ENCODE measurements at regions not wholly inside any gene's neighbourhood (a gene's known extent, or its start where the extent isn't known, plus 50 kb on each side); places are given as distances from the start of the nearest gene placed in this dataset.
A peak's percentile ranks its signal among the peaks of the same experiment; 100 is the strongest.

GRCh38 chr2:193824474-193824873, 1629.7 kb upstream of the TMEFF2 start:
- 0 out of 6 replicates have a peak overlapping the region, but pooled peaks of 1 of the 2 experiments have one; percentile 56 for H3K27ac ChIP-seq
- no peak overlapping the region for H3K4me2 ChIP-seq
- POLR2A ChIA-PET, result no interaction called here
- WGBS (ENCODE audit: missing lambda C conversion rate), result 3% methylated on average over 1 of the region's 1 CpG
- 0 out of 3 replicates have a peak, but pooled peaks cover 6% of the 10 kb centered on the region for H3K9me3 ChIP-seq
- 0 out of 3 replicates have a peak, but pooled peaks cover 5% of the 10 kb centered on the region for H3K4me1 ChIP-seq
- FAIRE-seq (no peak), ATAC-seq (peak; percentile 66 to 71; a peak in 4 of 6 replicates), DNase-seq (ENCODE audit: low read depth in 1 of 2, low spot score in 1 of 2) (peak; percentile 17 to 44)
- no peak overlapping the region for H3K4me3 ChIP-seq
- no peak for TF ChIP-seq FOSB (CRISPR knock-in tag; IDR thresholded peaks at IDR 0.05)
- TF ChIP-seq FOSL2 (IDR thresholded peaks at IDR 0.05), result peak; percentile 15; the same call in 1 of the 2 replicates
- TF ChIP-seq FOSL2 (CRISPR knock-in tag; IDR thresholded peaks at IDR 0.05), result no peak
- CTCF ChIA-PET, result no interaction called here

GRCh38 chr2:193818801-193819499, 1624.2 kb upstream of the TMEFF2 start:
- H3K4me2 ChIP-seq, result no peak overlapping the region
- 0 out of 3 replicates have a peak, but pooled peaks cover 3% of the 10 kb centered on the region for H3K4me1 ChIP-seq
- WGBS (ENCODE audit: missing lambda C conversion rate), result 40% methylated on average over 4 of the region's 5 CpGs
- H3K9me3 ChIP-seq, result 0 out of 3 replicates have a peak, but pooled peaks cover 6% of the 10 kb centered on the region
- ChIA-PET CTCF (interaction anchor here (1.0 kb wide), 1 partner anchor 67 kb away, joined by 3 read pairs; no protein-coding TSS in a partner anchor), POLR2A (no interaction called here)
- no peak for DNase-seq (ENCODE audit: low read depth in 1 of 2, low spot score in 1 of 2)
- no peak for TF ChIP-seq KDM1A (IDR thresholded peaks at IDR 0.05; ENCODE audit: low read depth)
- TF ChIP-seq RFX5 (IDR thresholded peaks at IDR 0.05), result no peak
- ATAC-seq, result no peak
- FAIRE-seq, result no peak
- no peak overlapping the region for H3K27ac ChIP-seq
- no peak overlapping the region for H3K4me3 ChIP-seq

GRCh38 chr2:193816008-193816407, 1621.3 kb upstream of the TMEFF2 start:
- POLR2A ChIA-PET, result no interaction called here
- H3K9me3 ChIP-seq, result no peaks in the 10 kb centered on the region
- H3K27ac ChIP-seq, result no peak overlapping the region
- no peaks in the 10 kb centered on the region for H3K4me1 ChIP-seq
- TF ChIP-seq RCOR1 (IDR thresholded peaks at IDR 0.05; ENCODE audit: low read depth, low read length) (no peak), ZFP36 (IDR thresholded peaks at IDR 0.05; ENCODE audit: borderline replicate concordance, partially characterized antibody) (no peak), NPAS2 (CRISPR knock-in tag; IDR thresholded peaks at IDR 0.05; ENCODE audit: borderline replicate concordance) (no peak), EHMT2 (IDR thresholded peaks at IDR 0.05; ENCODE audit: low read depth) (no peak), HMGXB4 (CRISPR knock-in tag; IDR thresholded peaks at IDR 0.05; ENCODE audit: borderline replicate concordance) (no peak), EHF (CRISPR knock-in tag; IDR thresholded peaks at IDR 0.05) (no peak), KDM1A (IDR thresholded peaks at IDR 0.05; ENCODE audit: low read depth) (no peak), TFCP2L1 (CRISPR knock-in tag; IDR thresholded peaks at IDR 0.05) (no peak), EP300 (IDR thresholded peaks at IDR 0.05) (no peak), MYC (IDR thresholded peaks at IDR 0.05; ENCODE audit: borderline replicate concordance, low read length) (no peak), RFX5 (IDR thresholded peaks at IDR 0.05) (no peak), ESRRA (IDR thresholded peaks at IDR 0.05; ENCODE audit: borderline replicate concordance, low read length) (no peak)
- ATAC-seq (no peak), FAIRE-seq (no peak), DNase-seq (ENCODE audit: low read depth in 1 of 2, low spot score in 1 of 2) (no peak)
- no peak overlapping the region for H3K4me3 ChIP-seq
- CTCF ChIA-PET, result no interaction called here
- no peak overlapping the region for H3K4me2 ChIP-seq

- ChIA-PET CTCF (no interaction called here), POLR2A (no interaction called here)
- no peak for DNase-seq (ENCODE audit: low read depth in 1 of 2, low spot score in 1 of 2)
- Histone ChIP-seq H3K4me3 (no peak overlapping the region), H3K27ac (no peak overlapping the region), H3K4me1 (no peaks in the 10 kb centered on the region), H3K9me3 (no peaks in the 10 kb centered on the region), H3K4me2 (no peak overlapping the region)
- TF ChIP-seq HOXA7 (CRISPR knock-in tag; IDR thresholded peaks at IDR 0.05) (no peak), MYC (IDR thresholded peaks at IDR 0.05; ENCODE audit: borderline replicate concordance, low read length) (no peak), KDM5A (IDR thresholded peaks at IDR 0.05) (no peak), NFE2L2 (conservative IDR thresholded peaks at IDR 0.05; ENCODE audit: low read length) (no peak), ZNF302 (CRISPR knock-in tag; IDR thresholded peaks at IDR 0.05) (no peak), RCOR1 (IDR thresholded peaks at IDR 0.05; ENCODE audit: low read depth, low read length) (no peak), PHF8 (IDR thresholded peaks at IDR 0.05; ENCODE audit: borderline replicate concordance, low read depth) (no peak), FOXS1 (CRISPR knock-in tag; IDR thresholded peaks at IDR 0.05) (no peak), NPAS2 (CRISPR knock-in tag; IDR thresholded peaks at IDR 0.05; ENCODE audit: borderline replicate concordance) (no peak), CBX8 (IDR thresholded peaks at IDR 0.05) (no peak)
- 42% methylated on average over 3 of the region's 3 CpGs for WGBS (ENCODE audit: missing lambda C conversion rate)
- no peak for FAIRE-seq
- ATAC-seq, result no peak
Observed at GRCh38 chr2:193810533-193810932, 1615.8 kb upstream of the TMEFF2 start.
